ENCODE measurements at regions not wholly inside any gene's neighbourhood (a gene's known extent, or its start where the extent isn't known, plus 50 kb on each side); places are given as distances from the start of the nearest gene placed in this dataset.

- TF ChIP-seq, protein P1, sequence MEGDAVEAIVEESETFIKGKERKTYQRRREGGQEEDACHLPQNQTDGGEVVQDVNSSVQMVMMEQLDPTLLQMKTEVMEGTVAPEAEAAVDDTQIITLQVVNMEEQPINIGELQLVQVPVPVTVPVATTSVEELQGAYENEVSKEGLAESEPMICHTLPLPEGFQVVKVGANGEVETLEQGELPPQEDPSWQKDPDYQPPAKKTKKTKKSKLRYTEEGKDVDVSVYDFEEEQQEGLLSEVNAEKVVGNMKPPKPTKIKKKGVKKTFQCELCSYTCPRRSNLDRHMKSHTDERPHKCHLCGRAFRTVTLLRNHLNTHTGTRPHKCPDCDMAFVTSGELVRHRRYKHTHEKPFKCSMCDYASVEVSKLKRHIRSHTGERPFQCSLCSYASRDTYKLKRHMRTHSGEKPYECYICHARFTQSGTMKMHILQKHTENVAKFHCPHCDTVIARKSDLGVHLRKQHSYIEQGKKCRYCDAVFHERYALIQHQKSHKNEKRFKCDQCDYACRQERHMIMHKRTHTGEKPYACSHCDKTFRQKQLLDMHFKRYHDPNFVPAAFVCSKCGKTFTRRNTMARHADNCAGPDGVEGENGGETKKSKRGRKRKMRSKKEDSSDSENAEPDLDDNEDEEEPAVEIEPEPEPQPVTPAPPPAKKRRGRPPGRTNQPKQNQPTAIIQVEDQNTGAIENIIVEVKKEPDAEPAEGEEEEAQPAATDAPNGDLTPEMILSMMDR (conservative IDR thresholded peaks at IDR 0.05; ENCODE audit: low read depth, low read length) = no peak
- TF ChIP-seq EZH2 (IDR thresholded peaks at IDR 0.05; ENCODE audit: low read length, unreplicated experiment) = no peak
Observed at GRCh38 chr3:70580021-70580420, 267.6 kb upstream of the MDFIC2 start.

Data from PC-3 (cell line).